ENCODE measurements at regions not wholly inside any gene's neighbourhood (a gene's known extent, or its start where the extent isn't known, plus 50 kb on each side); places are given as distances from the start of the nearest gene placed in this dataset.

DNA sequence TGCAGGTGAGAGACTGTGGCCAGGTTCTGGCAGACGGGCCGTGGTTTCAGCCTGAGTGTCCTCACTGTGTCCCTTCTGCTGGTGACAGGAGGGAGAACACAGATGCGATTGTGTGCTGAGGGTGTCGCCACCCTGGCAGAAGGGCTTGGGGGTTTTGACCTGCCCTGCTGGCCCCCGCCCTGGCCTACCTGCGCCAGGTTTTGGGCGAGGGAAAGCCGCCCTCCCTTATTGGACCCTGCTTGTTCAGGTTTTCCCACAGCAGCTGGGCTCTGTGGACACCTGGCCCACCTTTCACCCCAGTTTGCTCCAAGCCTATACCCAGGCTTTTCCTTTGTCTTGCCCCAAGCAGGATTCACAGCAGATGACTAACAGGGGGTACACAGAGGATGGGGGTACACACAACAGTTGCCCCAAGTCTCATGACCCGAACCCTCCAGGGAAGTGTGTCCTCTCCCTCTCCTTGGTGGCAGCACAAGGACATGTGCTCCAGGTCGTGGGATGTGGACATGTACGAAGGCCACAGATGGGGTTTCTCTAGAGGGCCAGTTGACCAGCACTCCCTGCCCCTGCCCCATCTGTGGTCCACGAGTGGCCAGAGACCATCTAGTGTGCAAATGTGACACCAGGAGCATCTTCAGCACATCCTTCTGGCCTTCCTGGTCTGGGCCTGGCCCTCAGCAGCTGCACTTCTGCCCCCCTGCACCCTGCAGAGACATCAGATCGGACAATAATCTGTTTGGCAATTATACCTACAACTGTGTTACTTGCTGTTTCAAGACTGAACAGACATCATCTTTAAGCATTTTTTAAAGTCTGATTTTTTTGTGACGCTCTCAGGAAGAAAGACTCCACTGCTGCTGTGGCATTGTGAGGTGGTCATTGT is 265.8 kb upstream of the IRX4 start:
- no peaks in the 10 kb centered on the region for H4K20me1 ChIP-seq (ENCODE audit: insufficient read depth, low read length)
- peaks cover 7% of the 10 kb centered on the region for H3K9me3 ChIP-seq (ENCODE audit: insufficient read depth, low read depth, low read length)
- TF ChIP-seq, protein P1, sequence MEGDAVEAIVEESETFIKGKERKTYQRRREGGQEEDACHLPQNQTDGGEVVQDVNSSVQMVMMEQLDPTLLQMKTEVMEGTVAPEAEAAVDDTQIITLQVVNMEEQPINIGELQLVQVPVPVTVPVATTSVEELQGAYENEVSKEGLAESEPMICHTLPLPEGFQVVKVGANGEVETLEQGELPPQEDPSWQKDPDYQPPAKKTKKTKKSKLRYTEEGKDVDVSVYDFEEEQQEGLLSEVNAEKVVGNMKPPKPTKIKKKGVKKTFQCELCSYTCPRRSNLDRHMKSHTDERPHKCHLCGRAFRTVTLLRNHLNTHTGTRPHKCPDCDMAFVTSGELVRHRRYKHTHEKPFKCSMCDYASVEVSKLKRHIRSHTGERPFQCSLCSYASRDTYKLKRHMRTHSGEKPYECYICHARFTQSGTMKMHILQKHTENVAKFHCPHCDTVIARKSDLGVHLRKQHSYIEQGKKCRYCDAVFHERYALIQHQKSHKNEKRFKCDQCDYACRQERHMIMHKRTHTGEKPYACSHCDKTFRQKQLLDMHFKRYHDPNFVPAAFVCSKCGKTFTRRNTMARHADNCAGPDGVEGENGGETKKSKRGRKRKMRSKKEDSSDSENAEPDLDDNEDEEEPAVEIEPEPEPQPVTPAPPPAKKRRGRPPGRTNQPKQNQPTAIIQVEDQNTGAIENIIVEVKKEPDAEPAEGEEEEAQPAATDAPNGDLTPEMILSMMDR (IDR thresholded peaks at IDR 0.05; ENCODE audit: insufficient read depth, low read depth, low read length) = no peak
- TF ChIP-seq EZH2 (IDR thresholded peaks at IDR 0.05; ENCODE audit: insufficient read depth, low read length) = no peak
- DNase-seq (ENCODE audit: low read depth) = no peak
- H3K4me1 ChIP-seq (ENCODE audit: insufficient read depth, low read length) = no peaks in the 10 kb centered on the region
- Mint-ChIP-seq H3K4me3 (ENCODE audit: unreplicated experiment) (no peak overlapping the region), H3K36me3 (ENCODE audit: low read depth, unreplicated experiment) (no peaks in the 10 kb centered on the region), H3K27ac (ENCODE audit: unreplicated experiment) (no peak overlapping the region), H3K4me1 (ENCODE audit: low read depth, unreplicated experiment) (peaks cover 14% of the 10 kb centered on the region), H3K9me3 (ENCODE audit: unreplicated experiment) (peaks cover 5% of the 10 kb centered on the region), H3K27me3 (ENCODE audit: low read depth, unreplicated experiment) (peaks cover 15% of the 10 kb centered on the region)
- H3K27me3 ChIP-seq (ENCODE audit: insufficient read depth, low read length) = no peaks in the 10 kb centered on the region
- no peak overlapping the region for H3K4me3 ChIP-seq (ENCODE audit: insufficient read depth, low read depth, low read length)
- no peaks in the 10 kb centered on the region for H3K36me3 ChIP-seq (ENCODE audit: insufficient read depth, low read length)
- H3K79me2 ChIP-seq (ENCODE audit: insufficient read depth, low read length) = no peaks in the 10 kb centered on the region
- H2AFZ ChIP-seq (ENCODE audit: low read depth, low read length) = no peak overlapping the region
- no peak overlapping the region for H3K9ac ChIP-seq (ENCODE audit: low read length)
- H3K27ac ChIP-seq (ENCODE audit: low read depth, low read length) = no peak overlapping the region
- no peak overlapping the region for H3K4me2 ChIP-seq (ENCODE audit: low read length)
- no peak for FAIRE-seq

GRCh38 chr5:2147504-2148311 is 265.0 kb upstream of the IRX4 start:
- Mint-ChIP-seq H3K4me3 (ENCODE audit: unreplicated experiment) (no peak overlapping the region), H3K36me3 (ENCODE audit: low read depth, unreplicated experiment) (no peaks in the 10 kb centered on the region)

More at GRCh38 chr5:2147504-2148311, 265.0 kb upstream of the IRX4 start:
- Histone ChIP-seq H4K20me1 (ENCODE audit: insufficient read depth, low read length) (no peaks in the 10 kb centered on the region), H3K4me3 (ENCODE audit: insufficient read depth, low read depth, low read length) (no peak overlapping the region), H3K27me3 (ENCODE audit: insufficient read depth, low read length) (no peaks in the 10 kb centered on the region), H3K4me2 (ENCODE audit: low read length) (no peak overlapping the region), H3K9me3 (ENCODE audit: insufficient read depth, low read depth, low read length) (peaks cover 7% of the 10 kb centered on the region), H3K36me3 (ENCODE audit: insufficient read depth, low read length) (no peaks in the 10 kb centered on the region), H3K79me2 (ENCODE audit: insufficient read depth, low read length) (no peaks in the 10 kb centered on the region), H3K4me1 (ENCODE audit: insufficient read depth, low read length) (no peaks in the 10 kb centered on the region), H3K27ac (ENCODE audit: low read depth, low read length) (no peak overlapping the region), H3K9ac (ENCODE audit: low read length) (no peak overlapping the region), H2AFZ (ENCODE audit: low read depth, low read length) (no peak overlapping the region)
- no peak overlapping the region for H3K27ac Mint-ChIP-seq (ENCODE audit: unreplicated experiment)
- peaks cover 14% of the 10 kb centered on the region for H3K4me1 Mint-ChIP-seq (ENCODE audit: low read depth, unreplicated experiment)
- DNase-seq (ENCODE audit: low read depth) (no peak), FAIRE-seq (no peak)
- peaks cover 12% of the 10 kb centered on the region for H3K27me3 Mint-ChIP-seq (ENCODE audit: low read depth, unreplicated experiment)
- TF ChIP-seq EZH2 (IDR thresholded peaks at IDR 0.05; ENCODE audit: insufficient read depth, low read length) = no peak
- TF ChIP-seq, protein P1 (IDR thresholded peaks at IDR 0.05; ENCODE audit: insufficient read depth, low read depth, low read length) = no peak
- peaks cover 5% of the 10 kb centered on the region for H3K9me3 Mint-ChIP-seq (ENCODE audit: unreplicated experiment)

Measured in astrocyte (in vitro differentiated cells and primary cell).